Sciatic nerve (tissue), 2 donors: ENCODE measurements at regions not wholly inside any gene's neighbourhood (a gene's known extent, or its start where the extent isn't known, plus 50 kb on each side); places are given as distances from the start of the nearest gene placed in this dataset.
"Not testable (repeated sequence)": the region's sequence is repeated elsewhere in the genome, so short reads cannot be mapped to it uniquely, and the experiment has no call there.

Source experiments
- ATAC-seq: fragments of 200-7000 bp; cut with Tn5 transposase; one replicate; pipeline ENCODE4 v1.9.1; 2020; ENCODE audit warnings: mild to moderate bottlenecking, moderate library complexity
- DNase-seq: peaks from one replicate; pipeline ENCODE4 v3.0.0-alpha.2; 2020; ENCODE audit warnings: low spot score
- intact Hi-C: fragments of 100-400 bp; cut with DNase I; formaldehyde crosslinking; loops from one replicate; pipeline ENCODE4 v1.14.2; 2022
- donor health status: DM: no; HTN: no; CAD: no.
- donor health status: DM: no; HTN: no; CAD: no.

GRCh38 chr21:32921632-32922230, 104.0 kb upstream of the OLIG2 start:
- no peak for ATAC-seq
- intact Hi-C loops: no loop called here
- no peak for DNase-seq

GRCh38 chr21:32925098-32925497, 100.6 kb upstream of the OLIG2 start:
- ATAC-seq (no peak), DNase-seq (no peak)
- intact Hi-C loops: no loop called here

GRCh38 chr21:32929633-32930038, 96.1 kb upstream of the OLIG2 start:
- intact Hi-C loops: loop anchor here (10.0 kb wide), 1 partner anchor 205 kb away; no protein-coding TSS in a partner anchor

GRCh38 chr21:32930673-32931072, 95.1 kb upstream of the OLIG2 start:
- intact Hi-C loops: loop anchor here (10.0 kb wide), 1 partner anchor 204 kb away; no protein-coding TSS in a partner anchor
- no peak for ATAC-seq
- DNase-seq: no peak

More at GRCh38 chr21:32929633-32930038, 96.1 kb upstream of the OLIG2 start:
- ATAC-seq (no peak), DNase-seq (no peak)

GRCh38 chr21:32934068-32934467, 91.7 kb upstream of the OLIG2 start:
- DNase-seq, ATAC-seq: not testable (repeated sequence)
- intact Hi-C loops: loop anchor here (10.0 kb wide), 1 partner anchor 201 kb away; no protein-coding TSS in a partner anchor

GRCh38 chr21:32934829-32935228, 90.9 kb upstream of the OLIG2 start:
- ATAC-seq (no peak), DNase-seq (no peak)
- intact Hi-C loops: loop anchor here (10.0 kb wide), 1 partner anchor 200 kb away; no protein-coding TSS in a partner anchor

GRCh38 chr21:32940079-32941014, 85.4 kb upstream of the OLIG2 start:
- intact Hi-C loops: no loop called here
- no peak for DNase-seq
- peak; percentile 71 for ATAC-seq

GRCh38 chr21:32941263-32941662, 84.5 kb upstream of the OLIG2 start:
- intact Hi-C loops: no loop called here
- no peak for DNase-seq
- no peak for ATAC-seq

- no peak for ATAC-seq
- DNase-seq: no peak
- intact Hi-C loops: no loop called here
Observed at GRCh38 chr21:32946654-32947053, 79.1 kb upstream of the OLIG2 start.

GRCh38 chr21:32947736-32948135, 78.0 kb upstream of the OLIG2 start:
- DNase-seq: no peak
- intact Hi-C loops: no loop called here
- ATAC-seq: no peak

GRCh38 chr21:32949701-32950100, 76.0 kb upstream of the OLIG2 start:
- no peak for ATAC-seq
- no peak for DNase-seq
- intact Hi-C loops: no loop called here

GRCh38 chr21:32951041-32951440, 74.7 kb upstream of the OLIG2 start:
- intact Hi-C loops: no loop called here
- no peak for ATAC-seq
- DNase-seq: no peak

- ATAC-seq: no peak
- intact Hi-C loops: no loop called here
- no peak for DNase-seq
Observed at GRCh38 chr21:32954353-32954752, 71.4 kb upstream of the OLIG2 start.

GRCh38 chr21:32955311-32956060, 70.2 kb upstream of the OLIG2 start:
- intact Hi-C loops: no loop called here
- DNase-seq: no peak
- no peak for ATAC-seq

GRCh38 chr21:32956061-32956656, 69.6 kb upstream of the OLIG2 start:
- intact Hi-C loops: no loop called here
- ATAC-seq (no peak), DNase-seq (no peak)

- ATAC-seq (no peak), DNase-seq (no peak)
- intact Hi-C loops: no loop called here
Observed at GRCh38 chr21:32957545-32957944, 68.2 kb upstream of the OLIG2 start.

- intact Hi-C loops: no loop called here
- ATAC-seq (no peak), DNase-seq (no peak)
Observed at GRCh38 chr21:32958288-32959002, 67.3 kb upstream of the OLIG2 start.

- DNase-seq (no peak), ATAC-seq (no peak)
- intact Hi-C loops: no loop called here
Observed at GRCh38 chr21:32962268-32962667, 63.5 kb upstream of the OLIG2 start.
